Epithelial cell of proximal tubule (primary cell): ENCODE measurements at regions not wholly inside any gene's neighbourhood (a gene's known extent, or its start where the extent isn't known, plus 50 kb on each side); places are given as distances from the start of the nearest gene placed in this dataset.
A peak's percentile ranks its signal among the peaks of the same experiment; 100 is the strongest.

ENCODE experiments used
- DNase-seq: peaks from one replicate; pipeline ENCODE4 v3.0.0-alpha.2; 2011; ENCODE audit warnings: low read depth
- H3K4me3 ChIP-seq: 2 replicates; pipeline ENCODE4 v1.5.1; 2011; ENCODE audit warnings: low read depth, mild to moderate bottlenecking, low read length
- TF ChIP-seq, protein P1 (sequence below): conservative IDR thresholded peaks from 2 replicates; pipeline ENCODE4 v1.5.1; 2012; ENCODE audit warnings: low read depth, mild to moderate bottlenecking, low read length

DNA sequence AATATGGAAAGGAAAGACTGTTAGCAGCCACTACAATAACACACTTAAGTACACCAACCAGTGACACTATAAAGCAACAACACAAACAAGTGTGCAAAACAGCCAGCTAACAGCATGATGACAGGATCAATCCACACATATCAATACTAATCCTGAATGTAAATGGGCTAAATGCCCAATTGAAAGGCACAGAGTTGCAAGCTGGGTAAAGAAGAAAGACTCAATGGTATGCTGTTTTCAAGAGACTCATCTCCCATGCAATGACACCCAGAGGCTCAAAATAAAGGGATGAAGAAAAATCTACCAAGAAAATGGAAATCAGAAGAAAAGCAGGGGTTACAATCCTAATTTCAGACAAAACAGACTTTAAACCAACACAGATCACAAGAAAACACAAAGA lies 94.2 kb upstream of the ENPEP start:
- TF ChIP-seq, protein P1, sequence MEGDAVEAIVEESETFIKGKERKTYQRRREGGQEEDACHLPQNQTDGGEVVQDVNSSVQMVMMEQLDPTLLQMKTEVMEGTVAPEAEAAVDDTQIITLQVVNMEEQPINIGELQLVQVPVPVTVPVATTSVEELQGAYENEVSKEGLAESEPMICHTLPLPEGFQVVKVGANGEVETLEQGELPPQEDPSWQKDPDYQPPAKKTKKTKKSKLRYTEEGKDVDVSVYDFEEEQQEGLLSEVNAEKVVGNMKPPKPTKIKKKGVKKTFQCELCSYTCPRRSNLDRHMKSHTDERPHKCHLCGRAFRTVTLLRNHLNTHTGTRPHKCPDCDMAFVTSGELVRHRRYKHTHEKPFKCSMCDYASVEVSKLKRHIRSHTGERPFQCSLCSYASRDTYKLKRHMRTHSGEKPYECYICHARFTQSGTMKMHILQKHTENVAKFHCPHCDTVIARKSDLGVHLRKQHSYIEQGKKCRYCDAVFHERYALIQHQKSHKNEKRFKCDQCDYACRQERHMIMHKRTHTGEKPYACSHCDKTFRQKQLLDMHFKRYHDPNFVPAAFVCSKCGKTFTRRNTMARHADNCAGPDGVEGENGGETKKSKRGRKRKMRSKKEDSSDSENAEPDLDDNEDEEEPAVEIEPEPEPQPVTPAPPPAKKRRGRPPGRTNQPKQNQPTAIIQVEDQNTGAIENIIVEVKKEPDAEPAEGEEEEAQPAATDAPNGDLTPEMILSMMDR: no peak
- no peak for DNase-seq
- no peak overlapping the region for H3K4me3 ChIP-seq

DNA sequence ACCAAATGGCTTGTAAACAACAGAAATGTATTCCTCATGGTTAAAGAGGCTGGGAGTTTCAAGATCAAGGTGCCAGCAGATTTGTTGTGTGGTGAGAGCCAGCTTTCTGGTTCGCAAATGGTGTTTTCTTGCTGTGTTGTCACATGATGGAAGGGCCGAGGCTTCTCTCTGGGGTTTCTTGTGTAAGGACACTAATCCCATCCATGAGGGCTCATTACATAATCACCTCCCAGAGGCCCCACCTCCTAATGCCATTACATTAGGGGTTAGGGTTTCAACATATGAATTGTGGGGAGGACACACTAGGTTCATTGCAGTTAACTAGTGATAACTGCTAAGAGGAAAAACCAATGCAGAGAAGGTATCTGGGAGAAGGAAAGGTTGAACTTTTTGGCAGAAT lies 103.5 kb upstream of the ENPEP start:
- no peak for DNase-seq
- TF ChIP-seq, protein P1: no peak
- H3K4me3 ChIP-seq: no peak overlapping the region

DNA sequence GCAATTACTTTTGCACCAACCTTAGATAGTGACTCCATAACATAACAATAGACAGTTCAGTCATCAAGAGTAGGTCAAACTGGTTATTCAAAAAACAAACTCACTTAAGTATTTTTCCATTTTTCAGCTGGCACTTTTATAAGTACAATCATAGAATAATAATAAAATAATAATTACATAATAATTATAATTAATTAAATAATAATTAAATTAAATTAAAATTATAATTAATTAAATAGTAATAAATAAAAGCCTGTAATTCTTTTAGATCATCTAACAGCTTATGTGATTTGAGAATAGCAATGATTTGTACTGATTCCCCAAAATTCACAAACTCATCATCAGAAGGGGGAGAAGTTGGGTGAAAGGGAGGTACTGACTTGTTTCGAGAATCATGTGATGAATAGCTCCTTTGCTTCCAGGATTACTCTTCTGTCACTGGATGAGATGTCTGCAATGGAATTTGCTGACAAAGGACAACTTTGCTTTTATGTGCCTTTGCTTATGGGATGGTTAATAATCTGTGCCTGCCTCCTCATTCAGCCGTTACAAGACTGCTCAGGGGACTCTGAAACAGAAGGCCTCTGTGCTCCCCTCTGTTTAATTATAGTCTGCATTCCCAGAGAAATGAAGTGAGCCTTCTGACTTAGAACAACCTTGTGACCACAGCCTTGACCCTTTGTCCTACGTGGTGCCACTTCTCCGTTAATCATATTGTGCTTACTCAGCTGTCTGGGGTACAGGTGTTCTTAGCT lies 104.8 kb upstream of the ENPEP start:
- no peak overlapping the region for H3K4me3 ChIP-seq
- peak; percentile 96 for DNase-seq
- TF ChIP-seq, protein P1: no peak

DNA sequence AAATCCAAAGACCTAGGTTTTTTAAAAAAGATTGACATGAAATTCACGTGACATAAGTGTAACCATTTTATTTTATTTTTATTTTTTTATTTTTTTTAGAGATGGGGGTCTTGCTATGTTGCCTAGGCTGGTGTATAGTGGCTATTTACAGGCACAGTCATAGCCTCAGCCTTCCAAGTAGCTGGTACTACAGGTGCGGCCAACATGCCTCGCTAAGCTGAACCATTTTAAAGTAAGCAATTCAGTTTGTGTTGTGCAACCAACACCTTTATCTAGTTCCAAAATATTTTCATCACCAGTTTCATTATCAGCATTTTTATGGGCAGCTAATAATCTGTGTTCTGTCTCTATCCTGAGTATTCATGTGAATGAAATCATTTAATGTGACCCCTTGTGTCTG lies 107.5 kb upstream of the ENPEP start:
- TF ChIP-seq, protein P1: no peak
- no peak for DNase-seq
- no peak overlapping the region for H3K4me3 ChIP-seq

DNA sequence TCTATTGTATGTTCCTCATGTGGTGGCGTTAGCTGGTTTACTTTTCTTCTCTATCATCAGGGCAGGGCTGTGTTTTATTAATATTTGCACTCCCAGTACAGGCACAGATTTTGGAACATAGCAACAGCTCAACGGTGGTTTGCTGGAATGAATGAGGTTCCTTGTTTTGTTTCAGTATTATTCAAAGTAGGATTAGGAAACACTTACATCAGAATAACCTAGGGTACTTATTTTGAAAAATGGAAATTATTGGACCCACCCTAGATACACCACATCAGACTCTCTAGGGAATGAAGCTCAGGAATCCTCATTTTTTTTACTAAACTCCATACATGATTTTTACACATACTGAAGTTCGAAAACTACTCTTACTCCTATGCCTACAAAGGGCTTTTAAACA lies 108.8 kb upstream of the ENPEP start:
- DNase-seq: no peak
- no peak overlapping the region for H3K4me3 ChIP-seq
- TF ChIP-seq, protein P1: no peak

DNA sequence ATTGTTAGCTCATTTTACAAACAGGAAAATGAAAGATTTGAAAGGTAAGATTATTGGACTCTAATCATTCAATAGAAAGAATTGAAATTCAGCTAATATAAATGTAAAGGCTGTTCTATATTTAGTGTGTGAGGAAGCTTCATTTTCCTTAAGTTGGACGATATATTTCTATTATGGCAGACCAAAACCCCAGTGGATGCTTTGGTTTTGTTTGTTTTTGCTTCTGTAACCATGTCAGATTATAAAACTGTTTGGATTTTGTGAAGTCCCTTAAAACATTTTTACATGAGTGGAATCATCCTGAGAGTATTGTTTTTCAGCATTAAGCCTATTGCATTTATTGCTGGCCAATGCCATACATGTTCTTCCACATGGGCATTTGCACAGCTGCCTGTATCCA lies 110.2 kb upstream of the ENPEP start:
- TF ChIP-seq, protein P1: no peak
- no peak overlapping the region for H3K4me3 ChIP-seq
- DNase-seq: no peak

DNA sequence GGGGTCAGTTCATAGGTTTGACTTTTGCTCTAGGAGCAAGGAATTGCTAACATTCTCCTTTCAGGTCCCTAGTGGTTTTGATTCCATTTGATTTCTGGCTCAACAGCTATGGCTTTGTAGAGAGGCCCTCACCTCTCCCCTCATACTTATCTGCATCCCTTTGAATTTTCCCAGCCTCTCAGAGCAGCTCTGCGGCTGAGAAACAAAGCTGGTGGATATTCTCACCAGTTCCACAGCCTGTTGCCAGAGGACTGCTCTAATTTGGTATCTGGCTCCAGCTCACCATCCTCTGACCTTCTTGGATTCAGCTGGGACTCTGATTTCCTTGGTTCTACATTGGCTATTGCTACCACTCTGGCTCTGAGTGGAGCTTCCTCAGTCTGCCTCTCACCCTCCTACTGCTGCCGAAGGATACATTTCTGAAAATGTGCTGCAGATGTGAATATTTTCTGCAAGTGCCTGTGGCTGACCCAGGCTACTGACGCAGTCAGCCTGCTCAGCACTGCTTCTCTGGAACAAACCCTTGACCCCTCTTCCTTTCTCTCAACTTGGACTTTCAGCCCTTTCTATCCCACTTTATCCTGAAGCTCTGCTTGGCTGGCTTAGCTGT lies 110.9 kb upstream of the ENPEP start:
- no peak for DNase-seq
- H3K4me3 ChIP-seq: no peak overlapping the region

More for the DNA sequence above, 110.9 kb upstream of the ENPEP start:
- TF ChIP-seq, protein P1: no peak
